Duodenal mucosa (tissue), 2 donors: ENCODE measurements at regions not wholly inside any gene's neighbourhood (a gene's known extent, or its start where the extent isn't known, plus 50 kb on each side); places are given as distances from the start of the nearest gene placed in this dataset.
A peak's percentile ranks its signal among the peaks of the same experiment; 100 is the strongest.

Source experiments
- H3K27ac ChIP-seq: one replicate; pipeline ENCODE4 v1.7.0; 2013; ENCODE audit warnings: low read depth, low read length
- H3K27me3 ChIP-seq, 2 donors: one replicate each; pipeline ENCODE4 v1.7.0; 2013; ENCODE audit warnings: low read length in 2 of 2, control low read depth in 1 of 2; ENCODE audit not compliant: insufficient read depth in 2 of 2, control insufficient read depth in 1 of 2
- H3K36me3 ChIP-seq, 2 donors: one replicate each; pipeline ENCODE4 v1.7.0; 2013; ENCODE audit warnings: low read length in 2 of 2, control low read depth in 1 of 2; ENCODE audit not compliant: insufficient read depth in 2 of 2, control insufficient read depth in 1 of 2
- H3K4me1 ChIP-seq, 2 donors: one replicate each; pipeline ENCODE4 v1.7.0; 2013; ENCODE audit warnings: low read length in 2 of 2, control low read depth in 1 of 2; ENCODE audit not compliant: insufficient read depth in 2 of 2, control insufficient read depth in 1 of 2
- H3K4me3 ChIP-seq, 2 donors: one replicate each; pipeline ENCODE4 v1.7.0; 2013; ENCODE audit warnings: low read length in 2 of 2, low read depth in 1 of 2
- H3K9ac ChIP-seq, 2 donors: one replicate each; pipeline ENCODE4 v1.7.0; 2013; ENCODE audit warnings: low read length in 2 of 2, low read depth in 1 of 2
- H3K9me3 ChIP-seq, 2 donors: one replicate each; pipeline ENCODE4 v1.7.0; 2013; ENCODE audit warnings: low read length in 2 of 2, control low read depth in 1 of 2; ENCODE audit not compliant: control insufficient read depth in 1 of 2

DNA sequence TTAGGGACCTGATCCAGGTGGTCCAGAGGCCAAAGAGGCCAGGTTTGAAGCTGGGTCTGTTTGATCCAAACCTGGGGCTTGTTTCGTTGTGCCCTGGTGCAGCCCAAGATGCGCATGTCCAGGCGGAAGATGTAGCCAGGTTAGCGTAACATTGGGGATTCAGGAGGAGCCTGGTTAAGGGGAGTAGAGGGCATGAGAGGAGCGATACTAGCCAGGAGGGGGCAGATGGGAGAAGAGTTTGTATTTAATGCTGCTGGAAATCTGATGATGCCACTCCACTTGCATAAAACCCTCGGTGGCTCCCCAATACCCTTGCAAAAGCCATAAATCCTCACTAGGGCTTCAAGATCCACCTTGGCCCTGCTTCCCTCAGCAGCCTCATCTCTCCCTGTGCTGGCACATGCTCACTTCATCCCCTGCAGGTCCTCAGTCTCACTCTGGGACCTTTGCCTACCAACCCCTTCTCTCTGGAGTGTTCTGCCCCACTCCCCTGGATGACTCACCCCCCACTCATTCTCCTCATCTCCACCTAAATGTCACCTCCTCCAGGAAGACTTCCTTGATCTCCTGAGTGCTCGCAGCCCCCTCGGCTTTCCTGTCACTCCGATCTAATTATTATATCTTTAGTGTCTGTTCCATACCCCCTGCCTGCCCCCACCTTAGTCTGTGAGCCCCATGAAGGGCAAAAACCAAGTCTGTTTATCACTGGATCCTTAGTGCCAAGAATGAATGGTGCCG is 95.9 kb downstream of the MIAT start:
- no peak overlapping the region for H3K4me3 ChIP-seq
- peaks cover 0 to 6% of the 10 kb centered on the region in 2 donors for H3K9me3 ChIP-seq
- no peak overlapping the region for H3K9ac ChIP-seq
- H3K27me3 ChIP-seq = no peaks in the 10 kb centered on the region
- H3K4me1 ChIP-seq = no peaks in the 10 kb centered on the region
- no peak overlapping the region for H3K27ac ChIP-seq
- no peaks in the 10 kb centered on the region for H3K36me3 ChIP-seq

DNA sequence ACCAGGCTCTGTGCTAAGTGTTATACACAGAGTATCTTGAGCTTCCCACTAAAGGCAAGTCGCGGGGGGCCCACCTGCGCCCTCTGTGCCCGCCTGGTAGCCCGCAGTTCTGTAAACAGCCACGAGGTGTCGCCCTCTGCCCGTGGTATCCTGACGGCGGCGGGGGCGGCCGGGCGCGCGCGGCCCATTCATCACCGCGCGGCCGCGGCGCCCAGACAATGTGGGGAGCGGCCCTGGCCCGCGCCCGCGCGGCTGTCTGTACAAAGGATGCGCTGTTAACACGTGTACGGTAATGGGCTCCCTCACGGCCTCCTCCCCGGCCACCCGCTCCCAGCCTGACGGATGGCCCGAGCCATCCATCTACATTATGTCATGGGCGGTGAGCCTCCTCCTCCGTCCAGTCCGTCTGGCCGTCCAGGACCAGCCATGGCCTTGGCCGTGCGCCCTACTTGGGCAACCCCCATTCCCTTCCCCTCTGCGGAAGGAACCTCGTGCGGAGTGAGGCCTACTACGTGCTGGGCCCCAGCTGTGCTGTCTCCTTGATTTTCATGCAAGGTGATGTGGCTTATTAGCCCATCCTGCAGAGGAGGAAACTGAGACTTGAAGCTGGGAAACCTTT is 99.4 kb downstream of the MIAT start:
- no peaks in the 10 kb centered on the region for H3K4me1 ChIP-seq
- H3K9ac ChIP-seq = no peak overlapping the region
- H3K36me3 ChIP-seq = no peaks in the 10 kb centered on the region
- peaks cover 0 to 6% of the 10 kb centered on the region in 2 donors for H3K9me3 ChIP-seq
- H3K27ac ChIP-seq = no peak overlapping the region
- peak overlapping the region; percentile 32 to 43 for H3K4me3 ChIP-seq
- no peaks in the 10 kb centered on the region for H3K27me3 ChIP-seq

DNA sequence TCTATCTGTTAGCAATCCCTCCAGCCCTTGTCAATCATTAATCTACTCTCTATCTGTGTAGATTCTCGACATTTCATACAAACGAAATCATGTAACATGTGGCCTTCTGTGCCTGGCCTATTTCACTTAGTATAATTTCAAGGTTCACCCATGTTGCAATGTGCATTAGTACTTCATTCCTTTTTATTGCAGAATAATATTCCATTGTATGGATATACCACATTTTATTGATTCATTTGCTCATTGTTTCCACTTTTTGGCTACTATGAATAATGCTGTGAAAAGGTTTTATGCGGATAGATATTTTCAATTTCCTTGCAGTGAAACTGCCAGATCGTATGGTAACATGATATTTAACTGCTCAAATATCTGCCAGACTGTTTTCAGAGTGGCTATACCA is 100.1 kb downstream of the MIAT start:
- no peak overlapping the region for H3K27ac ChIP-seq
- H3K4me1 ChIP-seq = no peaks in the 10 kb centered on the region
- H3K4me3 ChIP-seq = no peak overlapping the region
- H3K36me3 ChIP-seq = no peaks in the 10 kb centered on the region
- H3K27me3 ChIP-seq = no peaks in the 10 kb centered on the region
- no peak overlapping the region for H3K9ac ChIP-seq
- H3K9me3 ChIP-seq = peaks cover 0 to 6% of the 10 kb centered on the region in 2 donors

DNA sequence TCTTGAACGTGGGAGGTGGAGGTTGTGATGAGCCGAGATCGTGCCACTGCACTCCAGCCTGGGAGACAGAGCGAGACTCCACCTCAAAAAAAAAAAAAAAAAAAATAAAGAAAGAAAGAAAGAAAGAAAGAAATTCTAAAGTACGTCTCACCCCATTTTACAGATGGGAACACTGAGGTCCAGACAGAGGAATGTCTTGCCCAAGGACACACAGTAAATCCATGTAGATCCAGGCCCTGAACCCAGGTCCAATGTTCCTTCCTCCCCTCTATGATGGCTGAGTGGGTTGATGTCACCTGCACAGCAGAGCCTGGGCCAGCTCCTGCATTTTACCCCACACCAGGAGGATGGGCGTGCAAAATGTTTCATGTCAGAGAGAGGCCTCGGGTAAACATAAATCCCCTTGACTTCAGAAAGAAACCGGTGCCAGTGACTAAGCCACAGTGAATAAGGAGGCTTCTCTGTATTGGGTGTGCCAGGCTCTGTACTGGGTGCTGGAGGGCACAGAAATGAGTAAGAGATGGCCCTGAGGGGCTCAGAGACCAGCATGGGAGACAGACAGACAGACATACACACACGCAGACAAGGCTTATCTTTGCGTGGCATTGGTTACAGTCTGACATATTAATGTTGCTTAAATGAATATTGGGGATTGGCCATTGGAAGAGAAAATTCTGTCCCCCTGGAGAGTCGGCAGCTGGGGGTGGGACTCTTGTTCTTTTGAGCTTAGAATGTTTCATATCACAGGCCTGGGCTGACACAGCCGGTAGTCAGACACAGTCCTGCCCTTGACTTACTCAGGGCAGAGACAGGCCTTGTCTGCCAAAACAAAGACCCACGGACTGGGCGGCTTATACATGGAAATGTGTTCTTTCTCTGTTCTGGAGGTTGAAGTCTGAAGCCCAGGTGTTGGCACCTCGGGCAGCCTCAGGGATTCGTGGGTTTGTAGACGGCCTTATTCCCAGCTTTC is 105.4 kb downstream of the MIAT start:
- no peak overlapping the region for H3K27ac ChIP-seq
- no peaks in the 10 kb centered on the region for H3K4me1 ChIP-seq
- H3K4me3 ChIP-seq = no peak overlapping the region
- H3K27me3 ChIP-seq = no peaks in the 10 kb centered on the region
- H3K36me3 ChIP-seq = no peaks in the 10 kb centered on the region
- H3K9ac ChIP-seq = no peak overlapping the region
- peaks cover 2 to 10% of the 10 kb centered on the region in 2 donors for H3K9me3 ChIP-seq

DNA sequence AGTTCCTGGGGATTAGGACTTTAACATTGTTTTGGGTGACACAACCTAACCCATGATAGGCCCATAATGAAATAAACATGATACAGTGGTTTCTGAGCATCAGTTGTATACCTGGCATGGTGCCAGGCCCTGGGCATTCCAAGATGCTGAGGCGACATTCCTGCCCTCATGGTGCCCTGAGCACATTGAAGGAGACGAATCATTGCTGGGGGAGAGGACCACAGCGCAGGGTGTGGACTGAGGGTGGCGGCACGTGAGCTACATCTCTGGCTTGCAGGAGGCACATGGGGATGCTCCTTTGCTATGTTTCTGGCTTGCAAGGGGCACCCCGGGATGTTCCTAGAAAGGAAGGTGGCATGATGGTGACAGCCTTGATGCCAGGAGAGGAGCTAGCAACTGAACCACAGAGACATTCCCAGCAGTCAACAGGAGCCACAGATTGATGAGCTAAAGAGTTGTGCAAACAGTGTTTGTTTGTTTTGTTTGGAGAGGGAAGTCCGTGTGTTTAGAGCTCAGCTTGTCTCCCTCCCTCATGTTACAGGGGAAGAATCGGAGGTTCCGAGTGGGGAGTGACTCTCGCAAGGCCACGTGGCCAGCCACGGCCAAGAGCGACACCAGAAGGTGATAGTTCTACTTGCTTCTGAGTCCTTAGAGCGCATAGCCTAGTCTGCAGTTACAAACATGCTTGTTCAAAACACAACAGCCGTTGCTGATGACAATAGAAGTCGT is 106.4 kb downstream of the MIAT start:
- H3K4me3 ChIP-seq = no peak overlapping the region
- H3K9me3 ChIP-seq = peaks cover 2 to 10% of the 10 kb centered on the region in 2 donors
- no peaks in the 10 kb centered on the region for H3K4me1 ChIP-seq
- no peak overlapping the region for H3K27ac ChIP-seq
- no peaks in the 10 kb centered on the region for H3K36me3 ChIP-seq
- no peaks in the 10 kb centered on the region for H3K27me3 ChIP-seq
- no peak overlapping the region for H3K9ac ChIP-seq

DNA sequence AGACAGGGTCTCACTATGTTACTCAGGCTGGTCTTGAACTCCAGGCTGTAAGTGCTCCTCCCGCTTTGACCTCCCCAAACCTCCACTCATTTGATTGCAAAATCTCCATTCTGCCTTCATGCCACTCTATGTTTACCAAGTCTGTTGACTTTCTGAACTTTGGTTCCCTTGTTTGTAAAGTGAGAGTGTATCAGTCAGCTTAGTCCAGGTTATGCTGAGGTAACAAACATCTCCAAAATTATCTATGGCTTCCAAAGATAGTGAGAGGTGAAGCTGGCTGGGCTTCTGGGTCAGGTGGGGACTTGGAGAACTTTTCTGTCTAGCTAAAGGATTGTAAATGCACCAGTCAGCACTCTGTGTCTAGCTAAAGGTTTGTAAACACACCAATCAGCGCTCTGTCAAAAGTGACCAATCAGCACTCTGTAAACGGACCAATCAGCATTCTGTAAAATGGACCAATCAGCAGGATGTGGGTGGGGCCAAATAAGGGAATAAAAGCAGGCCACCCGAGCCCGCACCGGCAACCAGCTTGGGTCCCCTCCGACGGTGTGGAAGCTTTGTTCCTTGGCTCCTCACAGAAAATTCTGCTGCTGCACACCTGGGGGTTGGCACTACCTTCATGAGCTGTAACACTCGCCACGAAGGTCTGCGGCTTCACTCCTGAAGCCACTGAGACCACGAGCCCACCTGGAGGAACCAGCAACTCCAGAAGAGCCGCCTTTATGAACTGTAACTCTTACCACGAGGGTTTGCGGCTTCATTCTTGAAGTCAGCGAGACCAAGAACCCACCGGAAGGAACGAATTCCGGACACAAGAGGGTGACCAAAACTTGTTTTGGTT is 109.3 kb downstream of the MIAT start:
- H3K4me3 ChIP-seq = no peak overlapping the region
- H3K27me3 ChIP-seq = no peaks in the 10 kb centered on the region
- H3K36me3 ChIP-seq = no peaks in the 10 kb centered on the region
- peaks cover 2 to 10% of the 10 kb centered on the region in 2 donors for H3K9me3 ChIP-seq
- no peak overlapping the region for H3K27ac ChIP-seq
- H3K9ac ChIP-seq = no peak overlapping the region
- no peaks in the 10 kb centered on the region for H3K4me1 ChIP-seq

DNA sequence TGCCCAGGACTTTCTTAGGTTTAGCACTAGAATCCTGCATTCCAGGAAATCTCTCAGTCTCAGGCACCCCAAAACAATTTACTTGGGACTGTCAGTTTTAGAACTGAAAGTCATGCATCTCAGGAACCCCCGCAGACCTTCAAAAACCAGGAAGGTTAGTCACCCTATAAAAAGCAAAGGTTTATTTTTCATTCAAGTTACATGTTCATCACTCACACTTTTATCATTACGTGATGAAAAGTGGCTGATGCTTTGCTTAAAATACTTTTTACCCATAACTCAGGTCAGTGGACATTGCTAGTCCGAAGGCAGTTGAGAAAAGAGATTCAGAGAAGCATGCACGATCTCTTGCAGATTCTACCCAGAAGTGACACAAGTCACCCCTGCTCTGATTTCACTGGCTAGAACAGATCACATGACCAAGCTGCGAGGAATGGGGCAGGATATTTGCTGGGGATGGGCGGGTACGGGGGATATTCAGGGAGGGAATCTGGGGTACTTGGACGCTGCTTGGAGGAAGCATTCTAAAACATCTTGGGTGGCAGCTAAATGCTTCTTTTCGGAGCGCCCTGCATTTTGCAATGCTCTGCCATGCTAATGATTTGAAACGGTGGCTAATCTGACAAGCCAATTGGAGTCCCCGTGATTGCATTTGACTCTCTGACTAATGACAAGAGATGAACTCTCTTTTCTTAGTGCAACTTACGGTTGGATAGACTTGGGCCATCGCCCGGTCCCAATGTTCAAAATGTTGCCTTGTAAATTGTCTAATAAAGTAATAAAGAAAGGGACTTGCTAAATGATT is 110.2 kb downstream of the MIAT start:
- no peak overlapping the region for H3K9ac ChIP-seq
- H3K4me3 ChIP-seq = no peak overlapping the region
- no peak overlapping the region for H3K27ac ChIP-seq
- no peaks in the 10 kb centered on the region for H3K27me3 ChIP-seq
- peaks cover 2 to 10% of the 10 kb centered on the region in 2 donors for H3K9me3 ChIP-seq
- H3K36me3 ChIP-seq = no peaks in the 10 kb centered on the region
- no peaks in the 10 kb centered on the region for H3K4me1 ChIP-seq

DNA sequence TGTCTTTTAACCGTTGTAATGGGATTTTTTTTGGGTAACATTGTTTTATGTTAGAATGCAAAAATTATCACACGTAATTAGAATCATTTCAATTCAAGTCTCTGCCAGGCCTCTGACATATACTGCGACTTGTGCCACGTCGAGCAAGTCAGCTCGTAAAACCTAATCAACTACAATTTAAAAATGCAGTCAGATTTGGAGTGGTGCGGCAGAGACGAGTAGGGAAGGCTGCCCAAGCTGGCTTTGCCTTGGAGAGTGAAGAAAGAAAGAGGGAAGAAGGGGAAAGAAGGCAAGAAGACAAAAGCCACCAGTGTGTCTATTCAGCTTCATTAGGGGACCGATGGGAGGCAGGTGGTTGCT is 110.7 kb downstream of the MIAT start:
- Histone ChIP-seq H3K4me3 (no peak overlapping the region), H3K27ac (no peak overlapping the region), H3K36me3 (no peaks in the 10 kb centered on the region), H3K27me3 (no peaks in the 10 kb centered on the region), H3K9me3 (peaks cover 2 to 10% of the 10 kb centered on the region in 2 donors), H3K9ac (no peak overlapping the region), H3K4me1 (no peaks in the 10 kb centered on the region)
